ENCODE measurements at regions not wholly inside any gene's neighbourhood (a gene's known extent, or its start where the extent isn't known, plus 50 kb on each side); places are given as distances from the start of the nearest gene placed in this dataset.
"Not testable (repeated sequence)": the region's sequence is repeated elsewhere in the genome, so short reads cannot be mapped to it uniquely, and the experiment has no call there.

- DNase-seq, result no peak
These were observed 807.9 kb downstream of the C4orf33 start for GRCh38 chr4:129903861-129904260.

- no peak for DNase-seq
These were observed 809.3 kb downstream of the C4orf33 start for GRCh38 chr4:129905256-129905655.

DNA sequence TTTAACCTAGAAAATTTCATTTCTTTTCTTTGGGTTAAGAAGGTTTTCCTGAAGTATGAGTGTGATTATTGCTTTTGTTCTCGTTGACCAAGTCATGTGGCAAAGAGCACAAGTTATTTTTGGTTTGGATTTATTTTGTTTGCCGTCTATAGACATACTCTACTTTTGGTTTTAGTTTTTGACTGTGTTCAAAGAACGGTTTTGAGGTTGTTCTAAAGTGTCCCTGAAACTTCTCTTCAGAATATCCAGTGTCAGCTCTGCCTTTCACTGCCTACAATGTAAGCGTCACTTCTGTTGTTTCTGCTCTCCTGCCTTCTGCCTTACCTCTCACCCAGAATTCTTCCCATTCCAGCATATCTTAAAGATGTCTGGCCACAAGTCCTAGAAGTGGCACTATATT, 812.2 kb downstream of the C4orf33 start:
- DNase-seq, result no peak

DNA sequence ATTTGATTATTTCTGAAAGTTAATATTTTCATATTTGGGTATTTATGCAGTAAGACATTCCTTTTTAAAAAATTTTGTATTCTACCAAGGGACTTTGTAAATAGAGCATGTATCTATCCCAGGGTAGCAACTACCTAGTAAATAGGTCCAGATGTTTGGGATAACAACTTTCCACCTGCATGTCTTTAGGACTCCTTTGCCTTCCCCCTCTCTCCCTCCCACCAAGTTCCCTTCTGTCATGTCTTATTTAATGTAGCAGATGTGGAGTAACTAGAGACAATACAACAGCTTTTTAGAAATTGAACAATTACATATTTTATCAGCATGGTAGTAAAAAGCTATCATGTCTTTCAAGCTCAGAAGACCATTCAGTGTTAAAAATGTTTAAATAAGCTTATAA, 821.0 kb downstream of the C4orf33 start:
- DNase-seq, result no peak

GRCh38 chr4:129917651-129918050, 821.7 kb downstream of the C4orf33 start:
- DNase-seq, result no peak

DNA sequence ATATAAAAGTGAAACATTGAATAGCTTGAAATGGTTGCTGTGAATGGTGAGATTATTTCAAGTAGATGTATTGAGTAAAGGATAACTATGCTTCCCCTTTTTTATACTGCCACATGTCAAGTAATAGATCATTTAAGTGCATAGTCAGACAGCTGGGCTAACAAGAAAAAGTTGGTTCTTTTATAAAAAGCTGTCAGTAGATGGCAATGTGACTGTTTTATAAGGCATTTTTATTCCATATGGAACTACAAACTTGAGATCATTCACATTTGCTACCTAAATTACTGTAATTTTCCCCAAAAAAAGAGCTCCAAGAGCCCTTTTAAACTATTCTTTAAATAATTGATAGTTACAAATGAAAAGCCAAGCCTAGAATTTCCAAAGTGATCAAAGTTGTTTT, 831.0 kb downstream of the C4orf33 start:
- no peak for DNase-seq

DNA sequence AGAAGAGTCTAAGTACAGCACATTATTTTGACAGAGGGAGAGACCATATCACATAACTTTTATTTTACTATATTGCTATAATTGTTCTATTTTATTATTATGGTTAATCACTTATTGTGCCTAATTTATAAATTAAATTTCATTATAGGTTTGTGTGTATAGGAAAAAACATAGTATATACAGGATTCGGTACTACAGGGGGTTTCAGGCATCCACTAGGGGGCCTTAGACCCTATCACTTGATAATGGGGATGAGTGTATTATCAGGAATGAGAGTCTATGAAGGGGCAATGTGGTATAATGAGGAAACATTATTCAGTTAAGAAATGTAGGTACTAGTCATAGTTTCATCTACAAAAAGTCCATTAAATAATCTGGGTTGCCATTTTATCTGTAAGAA, 833.1 kb downstream of the C4orf33 start:
- no peak for DNase-seq

GRCh38 chr4:129929984-129930383, 834.0 kb downstream of the C4orf33 start:
- DNase-seq, result no peak

GRCh38 chr4:129950217-129950616, 854.3 kb downstream of the C4orf33 start:
- no peak for DNase-seq

GRCh38 chr4:129966175-129966574, 870.2 kb downstream of the C4orf33 start:
- no peak for DNase-seq

DNA sequence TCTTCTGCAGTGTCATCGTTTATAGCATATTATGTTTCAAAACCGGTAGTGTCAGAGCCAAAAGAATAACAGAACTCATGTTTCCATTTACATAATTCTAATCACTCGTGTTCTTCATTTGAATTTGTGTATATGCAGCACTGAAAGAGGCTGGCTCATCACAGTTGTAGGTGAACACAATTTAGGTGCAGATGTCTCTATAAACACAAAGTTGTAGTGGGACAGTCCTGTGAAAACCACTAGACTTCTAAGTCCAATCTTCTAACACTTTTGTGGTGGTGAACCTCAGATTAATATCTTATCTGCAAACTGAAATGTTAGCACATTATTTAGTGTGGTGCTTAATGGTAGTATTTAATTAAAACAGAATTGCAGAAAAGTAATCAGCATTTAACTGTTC, 872.4 kb downstream of the C4orf33 start:
- DNase-seq, result no peak

GRCh38 chr4:129968778-129969177, 872.8 kb downstream of the C4orf33 start:
- no peak for DNase-seq

GRCh38 chr4:129970801-129971200, 874.8 kb downstream of the C4orf33 start:
- no peak for DNase-seq

- no peak for DNase-seq
These were observed 875.5 kb downstream of the C4orf33 start for GRCh38 chr4:129971419-129971818.

DNA sequence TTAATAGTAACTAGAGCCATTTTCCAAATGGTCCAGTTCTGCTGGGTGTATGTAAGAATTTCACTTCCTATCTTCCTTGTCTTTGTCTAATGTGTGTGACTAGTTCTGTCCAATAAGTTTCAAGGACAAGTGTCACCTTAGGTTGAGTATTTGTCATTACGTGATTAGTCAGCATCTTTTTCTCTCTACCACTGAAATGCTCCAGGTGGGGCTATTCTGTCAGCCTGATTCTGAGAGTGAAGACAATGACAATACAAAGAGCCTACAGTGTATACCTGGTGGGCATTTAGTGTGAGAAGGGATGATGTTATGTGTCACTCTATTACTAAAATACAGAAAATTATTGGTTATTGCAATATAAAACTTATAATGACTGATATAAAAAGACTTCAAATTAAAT, 876.3 kb downstream of the C4orf33 start:
- DNase-seq, result no peak

GRCh38 chr4:129974730-129975129, 878.8 kb downstream of the C4orf33 start:
- DNase-seq, result no peak

DNA sequence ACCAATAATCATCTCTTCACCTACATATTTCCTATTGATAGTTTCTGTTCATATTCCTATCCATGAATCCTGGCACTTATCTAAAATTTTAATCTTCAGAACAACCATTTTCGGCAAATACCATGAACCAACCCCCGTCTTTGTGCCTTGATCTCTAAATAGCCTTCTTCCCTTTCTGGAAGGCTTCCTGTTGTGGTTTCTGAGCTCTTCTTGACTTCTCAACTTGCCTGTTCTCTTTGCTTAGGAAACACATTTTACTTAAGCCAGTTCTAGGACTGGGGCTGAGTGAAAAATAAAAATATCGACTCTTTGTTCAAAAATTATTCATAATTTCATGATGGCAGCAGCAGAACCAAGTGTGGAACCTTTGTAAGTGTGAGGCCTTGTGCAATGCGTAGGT, 882.4 kb downstream of the C4orf33 start:
- no peak for DNase-seq

DNA sequence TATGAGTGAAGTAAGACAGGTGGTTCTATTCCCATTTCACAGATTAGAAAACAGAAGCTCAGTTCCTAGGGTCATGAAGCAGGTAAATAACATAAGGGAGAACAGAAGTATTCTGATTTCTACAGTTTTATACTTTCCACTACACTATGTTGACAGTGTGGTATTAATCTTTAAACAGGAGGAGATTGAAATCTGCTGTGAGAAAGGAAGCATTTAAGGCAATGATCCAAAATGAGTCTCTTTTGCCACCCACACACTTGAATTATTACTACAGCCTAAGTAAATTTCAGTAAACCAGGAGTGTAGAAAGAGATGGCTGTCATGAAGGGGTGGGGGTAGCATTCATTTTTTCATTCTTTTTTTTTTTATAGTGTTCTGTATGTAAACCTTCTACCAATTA, 893.0 kb downstream of the C4orf33 start:
- no peak for DNase-seq

DNA sequence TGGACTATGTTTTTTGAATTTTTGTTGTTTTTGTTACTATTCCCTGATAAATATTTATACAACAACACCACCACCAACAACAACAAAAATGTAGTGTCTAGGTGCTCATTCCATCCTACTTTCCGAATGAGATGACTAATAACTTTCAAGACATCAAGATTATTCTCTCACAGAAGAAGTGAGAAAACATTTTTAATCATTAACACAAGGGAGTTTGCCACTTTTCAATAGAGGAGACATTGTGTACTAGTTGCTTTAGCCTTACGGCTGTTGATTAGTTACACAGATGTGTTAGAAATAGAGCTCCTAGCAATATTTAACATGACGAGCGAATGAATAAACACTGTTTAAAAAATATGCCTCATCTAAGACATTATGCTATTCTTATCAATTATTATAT, 898.8 kb downstream of the C4orf33 start:
- DNase-seq, result no peak

DNA sequence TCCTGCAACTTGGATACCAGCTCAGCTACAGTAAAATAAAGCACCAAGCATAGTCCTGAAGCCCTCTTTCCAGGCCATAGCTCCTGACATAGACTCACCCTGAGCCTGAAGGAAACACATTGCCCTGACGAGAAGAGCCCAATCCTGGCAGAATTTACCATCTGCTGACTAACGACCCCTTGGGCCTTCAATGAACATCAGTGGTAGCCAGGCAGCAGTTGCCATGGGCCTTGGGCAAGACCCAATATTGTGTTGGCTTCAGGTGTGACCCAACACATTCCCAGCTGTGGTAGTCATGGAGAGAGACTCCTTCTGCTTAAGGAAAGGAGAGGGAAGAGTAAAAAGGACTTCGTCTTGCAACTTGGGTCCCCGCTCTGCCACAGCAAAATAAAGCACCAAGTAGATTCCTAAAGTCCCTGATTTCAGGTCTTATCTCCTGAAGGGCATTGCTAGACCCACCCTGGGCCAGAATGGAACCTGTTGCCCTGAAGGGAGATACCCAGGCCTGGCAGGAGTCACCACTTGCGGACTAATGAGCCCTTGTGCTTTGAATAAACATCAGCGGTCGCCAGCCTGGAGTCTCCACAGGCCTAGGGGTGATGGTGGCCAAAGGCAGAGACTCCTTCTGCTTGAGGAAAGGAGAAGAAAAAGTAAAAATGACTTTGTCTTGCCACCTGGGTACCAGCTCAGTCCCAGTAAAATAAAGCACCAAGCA, 902.6 kb downstream of the C4orf33 start:
- no peak for DNase-seq

GRCh38 chr4:129999156-129999555, 903.2 kb downstream of the C4orf33 start:
- no peak for DNase-seq

DNA sequence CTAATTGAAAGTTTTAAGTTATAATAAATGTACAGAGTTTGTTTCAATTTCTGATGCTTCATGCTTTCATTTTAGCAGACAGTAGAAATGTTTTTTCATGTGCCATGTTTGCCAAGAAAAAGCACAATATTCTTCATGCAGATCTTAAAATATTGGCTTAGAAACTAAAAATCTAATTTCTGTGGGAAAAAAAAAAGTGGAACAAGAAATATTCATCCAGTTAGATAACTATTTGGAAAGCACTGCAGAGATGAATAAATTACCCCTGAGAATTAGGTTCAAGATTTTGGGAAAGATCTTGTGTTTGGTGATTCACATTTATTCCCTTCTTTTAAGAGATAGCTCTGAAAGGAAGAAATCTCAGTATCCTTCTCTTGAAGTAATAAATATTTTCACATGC, 912.5 kb downstream of the C4orf33 start:
- DNase-seq, result no peak

DNA sequence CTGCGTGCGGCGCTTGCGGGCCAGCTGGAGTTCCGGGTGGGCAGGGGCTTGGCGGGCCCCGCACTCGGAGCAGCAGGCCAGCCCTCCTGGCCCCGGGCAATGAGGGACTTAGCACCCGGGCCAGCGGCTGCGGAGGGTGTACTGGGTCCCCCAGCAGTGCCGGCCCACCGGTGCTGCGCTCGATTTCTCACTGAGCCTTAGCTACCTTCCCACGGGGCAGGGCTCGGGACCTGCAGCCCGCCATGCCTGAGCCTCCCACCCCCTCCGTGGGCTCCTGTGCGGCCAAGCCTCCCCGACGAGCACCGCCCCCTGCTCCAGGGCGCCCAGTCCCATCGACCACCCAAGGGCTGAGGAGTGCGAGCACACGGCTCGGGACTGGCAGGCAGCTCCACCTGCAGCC, 916.9 kb downstream of the C4orf33 start:
- DNase-seq, result not testable (repeated sequence)

DNA sequence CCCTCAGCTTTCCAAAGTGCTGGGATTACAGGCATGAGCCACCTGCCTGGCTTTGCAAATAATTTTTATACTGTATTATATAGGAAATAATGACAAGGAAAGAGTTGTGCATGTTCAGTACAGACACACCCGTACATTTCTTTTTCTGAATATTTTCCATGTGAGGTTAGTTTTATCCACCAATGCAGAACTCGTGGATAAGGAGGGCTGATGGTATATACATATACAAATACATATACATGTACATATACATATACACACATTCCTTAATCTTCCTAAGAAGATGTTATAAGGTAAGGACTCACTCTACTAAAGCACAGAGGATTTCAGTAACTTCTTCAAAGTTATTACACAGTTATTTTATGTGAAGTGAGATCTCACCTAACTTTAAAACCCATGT, 925.8 kb downstream of the C4orf33 start:
- DNase-seq, result no peak

DNA sequence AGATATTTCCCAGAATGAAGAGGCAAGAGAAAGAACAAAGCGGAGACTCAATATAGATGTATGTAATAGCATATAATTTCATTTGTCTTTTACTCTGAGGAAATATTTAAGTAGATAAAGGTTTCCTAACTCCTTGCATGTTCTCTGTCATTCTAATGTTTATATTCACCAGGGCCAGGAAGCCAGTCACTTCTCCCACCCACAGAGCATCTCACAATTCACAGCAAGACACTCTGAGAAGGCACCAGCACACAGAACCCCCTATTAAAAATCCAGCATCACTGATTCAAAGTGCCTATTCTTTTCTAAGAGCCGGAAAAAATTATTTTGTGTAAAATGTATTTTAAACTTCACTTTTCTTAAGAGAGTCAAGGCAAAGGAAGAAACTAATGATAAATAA, 927.1 kb downstream of the C4orf33 start:
- DNase-seq, result no peak

GRCh38 chr4:130025701-130026100, 929.7 kb downstream of the C4orf33 start:
- DNase-seq, result no peak

All from NCI-H1048 (cell line).